GM10266 (cell line): ENCODE measurements at regions not wholly inside any gene's neighbourhood (a gene's known extent, or its start where the extent isn't known, plus 50 kb on each side); places are given as distances from the start of the nearest gene placed in this dataset.
A peak's percentile ranks its signal among the peaks of the same experiment; 100 is the strongest.

Experiments
- DNase-seq: peaks from one replicate; pipeline ENCODE4 v3.0.0; 2012; ENCODE audit errors: extremely low spot score
- CTCF ChIP-seq: IDR thresholded peaks from 2 replicates; pipeline ENCODE4 v1.5.1; 2012; ENCODE audit warnings: mild to moderate bottlenecking, low read depth; ENCODE audit not compliant: control insufficient read depth, insufficient read depth; ENCODE audit errors: missing control alignments

- no peak for TF ChIP-seq CTCF
- DNase-seq, result no peak
These were observed 83.1 kb upstream of the A1CF start for GRCh38 chr10:50968386-50969091.

- TF ChIP-seq CTCF, result no peak
- DNase-seq, result no peak
These were observed 87.2 kb upstream of the A1CF start for GRCh38 chr10:50972591-50972990.

GRCh38 chr10:50981385-50981784 lies 92.9 kb upstream of the PRKG1 start:
- TF ChIP-seq CTCF, result no peak

GRCh38 chr10:50981904-50982303 lies 92.4 kb upstream of the PRKG1 start:
- DNase-seq, result no peak
- no peak for TF ChIP-seq CTCF

More at GRCh38 chr10:50981385-50981784, 92.9 kb upstream of the PRKG1 start:
- no peak for DNase-seq

- DNase-seq, result no peak
- TF ChIP-seq CTCF, result no peak
These were observed 91.3 kb upstream of the PRKG1 start for GRCh38 chr10:50982989-50983388.

GRCh38 chr10:50987934-50988333 lies 86.4 kb upstream of the PRKG1 start:
- no peak for TF ChIP-seq CTCF
- no peak for DNase-seq

- peak; percentile 31 for DNase-seq
These were observed 85.5 kb upstream of the PRKG1 start for GRCh38 chr10:50988792-50989191.

More at GRCh38 chr10:50988792-50989191, 85.5 kb upstream of the PRKG1 start:
- no peak for TF ChIP-seq CTCF
